H1 (cell line): ENCODE measurements at regions not wholly inside any gene's neighbourhood (a gene's known extent, or its start where the extent isn't known, plus 50 kb on each side); places are given as distances from the start of the nearest gene placed in this dataset.

Source experiments
- CTCF ChIA-PET: fragments of 300-600 bp; sonication (Branson Sonifier 250); formaldehyde crosslinking; loops from one replicate; lab custom pipeline; 2021; ENCODE audit not compliant: partially characterized antibody; lab: Charles Lee
- POLR2A ChIA-PET: fragments of 300-600 bp; sonication (Branson Sonifier 250); formaldehyde crosslinking; loops from one replicate; lab custom pipeline; 2021; ENCODE audit warnings: inconsistent platforms; ENCODE audit not compliant: partially characterized antibody; lab: Charles Lee
- DNase-seq, 2 experiments: peaks; one replicate each; pipeline versions ENCODE4 v3.0.0 to v3.0.0-alpha.2; 2010 to 2022; ENCODE audit warnings: low spot score in 2 of 2, low read depth in 1 of 2, mixed read lengths in 1 of 2
- FAIRE-seq: peaks from 2 replicates; lab custom pipeline; 2011; peaks lifted over from hg19 to GRCh38; lab: Jason Lieb, UNC
- H2AFZ ChIP-seq: 2 replicates; pipeline ENCODE4 v1.8.1; 2012; ENCODE audit warnings: low read length, inconsistent platforms
- H2AK5ac ChIP-seq: 2 replicates; pipeline ENCODE4 v1.6.1; 2013; ENCODE audit warnings: low read depth, low read length
- H2BK120ac ChIP-seq: replicated peaks from 2 replicates; pipeline ENCODE3; 2013; ENCODE audit warnings: low read depth, low read length, inconsistent platforms
- H2BK12ac ChIP-seq: 2 replicates; pipeline ENCODE4 v1.6.1; 2013; ENCODE audit warnings: low read depth, low read length
- H2BK15ac ChIP-seq: 2 replicates; pipeline ENCODE4 v1.6.1; 2013; ENCODE audit warnings: low read length
- H2BK20ac ChIP-seq: 2 replicates; pipeline ENCODE4 v1.6.1; 2013; ENCODE audit warnings: low read length
- H2BK5ac ChIP-seq: 2 replicates; pipeline ENCODE4 v1.6.1; 2013; ENCODE audit warnings: low read depth, low read length
- H3K14ac ChIP-seq: 2 replicates; pipeline ENCODE4 v1.6.1; 2013; ENCODE audit warnings: inconsistent platforms; ENCODE audit not compliant: insufficient read length
- H3K18ac ChIP-seq: 2 replicates; pipeline ENCODE4 v1.6.1; 2013; ENCODE audit warnings: low read length; ENCODE audit errors: extremely low read depth
- H3K23ac ChIP-seq: 2 replicates; pipeline ENCODE4 v1.6.1; 2013; ENCODE audit warnings: inconsistent platforms; ENCODE audit not compliant: insufficient read length
- H3K23me2 ChIP-seq: 2 replicates; pipeline ENCODE4 v1.6.1; 2013; ENCODE audit warnings: low read depth, low read length
- H3K27ac ChIP-seq: 2 replicates; pipeline ENCODE4 v1.6.1; 2011; ENCODE audit warnings: low read depth, low read length, inconsistent platforms
- H3K27me3 ChIP-seq, 4 experiments: replicated peaks in 1 of 4; 1 replicate in 1 of 4; 2 replicates in 3 of 4; pipeline versions ENCODE4 v1.6.1 to v1.8.1; 2011 to 2013; ENCODE audit warnings: low read length in 3 of 4, mild to moderate bottlenecking in 3 of 4, inconsistent platforms in 2 of 4, mixed read lengths in 2 of 4, moderate library complexity in 1 of 4; ENCODE audit not compliant: control insufficient read depth in 3 of 4, insufficient read depth in 3 of 4; ENCODE audit errors: extremely low read depth in 1 of 4
- H3K36me3 ChIP-seq, 4 experiments: 2 replicates each; pipeline versions ENCODE4 v1.6.1 to v1.8.1; 2011 to 2013; ENCODE audit warnings: mild to moderate bottlenecking in 4 of 4, low read length in 3 of 4, moderate library complexity in 2 of 4, control low read depth in 1 of 4, inconsistent platforms in 1 of 4; ENCODE audit not compliant: insufficient read depth in 4 of 4, control insufficient read depth in 2 of 4
- H3K4ac ChIP-seq: replicated peaks from 2 replicates; pipeline ENCODE3; 2013; ENCODE audit warnings: low read length, low read depth, mixed read lengths, inconsistent platforms; ENCODE audit not compliant: insufficient read length
- H3K4me1 ChIP-seq, 4 experiments: replicated peaks in 1 of 4; 1 replicate in 1 of 4; 2 replicates in 3 of 4; pipeline versions ENCODE4 v1.6.1 to v1.8.1; 2011 to 2013; ENCODE audit warnings: low read length in 3 of 4, inconsistent platforms in 2 of 4, mixed read lengths in 1 of 4; ENCODE audit not compliant: insufficient read depth in 4 of 4, control insufficient read depth in 3 of 4
- H3K4me2 ChIP-seq, 2 experiments: 2 replicates each; pipeline versions ENCODE4 v1.6.1 to v1.8.1; 2011 to 2013; ENCODE audit warnings: low read depth in 2 of 2, low read length in 2 of 2, control low read depth in 1 of 2, inconsistent platforms in 1 of 2, mild to moderate bottlenecking in 1 of 2; ENCODE audit not compliant: insufficient read depth in 1 of 2
- H3K4me3 ChIP-seq, 4 experiments: fragments of 200-600, 300-600 bp in 1 of 4; sonication (generic), shearing (Covaris generic), sonication (Bioruptor Twin) in 1 of 4; 2 replicates each; pipeline versions ENCODE4 v1.5.1 to v1.8.1; 2011 to 2016; ENCODE audit warnings: low read length in 4 of 4, low read depth in 3 of 4, control low read depth in 2 of 4, inconsistent platforms in 2 of 4, mild to moderate bottlenecking in 2 of 4, mixed read lengths in 1 of 4, moderate library complexity in 1 of 4; ENCODE audit not compliant: insufficient read depth in 2 of 4; ENCODE audit errors: extremely low read depth in 1 of 4
- H3K56ac ChIP-seq: replicated peaks from 2 replicates; pipeline ENCODE3; 2013; ENCODE audit warnings: low read depth, mild to moderate bottlenecking, mixed read lengths, low read length, inconsistent platforms; ENCODE audit not compliant: insufficient read length
- H3K79me1 ChIP-seq: 2 replicates; pipeline ENCODE4 v1.6.1; 2013; ENCODE audit warnings: low read depth, low read length, control low read depth
- H3K79me2 ChIP-seq, 2 experiments: 2 replicates each; pipeline versions ENCODE4 v1.6.1 to v1.8.1; 2012 to 2013; ENCODE audit warnings: low read length in 2 of 2, mild to moderate bottlenecking in 2 of 2, inconsistent platforms in 1 of 2; ENCODE audit not compliant: insufficient read depth in 2 of 2, control insufficient read depth in 1 of 2
- H3K9ac ChIP-seq, 4 experiments: replicated peaks in 1 of 4; 1 replicate in 1 of 4; 2 replicates in 3 of 4; pipeline versions ENCODE4 v1.6.1 to v1.8.1; 2011 to 2013; ENCODE audit warnings: low read depth in 3 of 4, low read length in 3 of 4, control low read depth in 2 of 4, mild to moderate bottlenecking in 2 of 4, moderate library complexity in 2 of 4, inconsistent platforms in 1 of 4; ENCODE audit errors: extremely low read depth in 1 of 4
- H3K9me3 ChIP-seq, 2 experiments: 2 replicates each; pipeline versions ENCODE4 v1.6.1 to v1.8.1; 2012 to 2013; ENCODE audit warnings: mild to moderate bottlenecking in 2 of 2, moderate library complexity in 2 of 2, control low read depth in 1 of 2, inconsistent platforms in 1 of 2, low read depth in 1 of 2, low read length in 1 of 2, mixed read lengths in 1 of 2; ENCODE audit not compliant: insufficient read depth in 2 of 2
- H4K20me1 ChIP-seq, 2 experiments: replicated peaks in 1 of 2; 2 replicates each; pipeline versions ENCODE3 to v1.8.1; 2011 to 2013; ENCODE audit warnings: inconsistent platforms in 2 of 2, low read length in 2 of 2, mild to moderate bottlenecking in 1 of 2; ENCODE audit not compliant: insufficient read depth in 2 of 2, control insufficient read depth in 1 of 2
- H4K5ac ChIP-seq: 2 replicates; pipeline ENCODE4 v1.6.1; 2013; ENCODE audit warnings: low read length, low read depth, mixed read lengths, inconsistent platforms; ENCODE audit not compliant: insufficient read length
- H4K8ac ChIP-seq: 2 replicates; pipeline ENCODE4 v1.8.0; 2013; ENCODE audit warnings: mild to moderate bottlenecking, moderate library complexity, low read length, inconsistent platforms; ENCODE audit not compliant: insufficient read depth; ENCODE audit errors: extremely low read depth
- H4K91ac ChIP-seq: replicated peaks from 2 replicates; pipeline ENCODE3; 2013; ENCODE audit warnings: low read length, mixed read lengths, inconsistent platforms; ENCODE audit not compliant: insufficient read length
- BACH1 ChIP-seq: IDR thresholded peaks from 2 replicates; pipeline ENCODE4 v1.6.1; 2012; ENCODE audit warnings: low read length, improper control_type of control experiment
- BCL11A ChIP-seq, 2 experiments: IDR thresholded peaks; one replicate each; pipeline ENCODE4 v1.6.1; 2011; ENCODE audit warnings: low read depth in 2 of 2, low read length in 2 of 2, mild to moderate bottlenecking in 2 of 2
- EZH2 ChIP-seq: fragments of 200-600 bp; sonication (generic); IDR thresholded peaks from 2 replicates; pipeline ENCODE4 v1.7.1; 2012; ENCODE audit warnings: low read depth, mild to moderate bottlenecking, moderate library complexity, low read length, inconsistent platforms; ENCODE audit not compliant: severe bottlenecking
- GABPA ChIP-seq: IDR thresholded peaks from 2 replicates; pipeline ENCODE4 v1.6.1; 2011; ENCODE audit warnings: mild to moderate bottlenecking, low read length, moderate library complexity, borderline replicate concordance; ENCODE audit not compliant: insufficient read depth
- JUN ChIP-seq: IDR thresholded peaks from 2 replicates; pipeline ENCODE4 v1.6.1; 2011; ENCODE audit warnings: low read depth, mild to moderate bottlenecking, improper control_type of control experiment, low read length
- MAFK ChIP-seq: IDR thresholded peaks from 2 replicates; pipeline ENCODE4 v1.6.1; 2012; ENCODE audit warnings: low read depth, mild to moderate bottlenecking, improper control_type of control experiment, low read length
- MAX ChIP-seq: IDR thresholded peaks from 2 replicates; pipeline ENCODE4 v1.6.1; 2012; ENCODE audit warnings: inconsistent platforms
- NANOG ChIP-seq: IDR thresholded peaks from 2 replicates; pipeline ENCODE4 v1.6.1; 2011; ENCODE audit warnings: low read length, low read depth, mild to moderate bottlenecking, inconsistent platforms; ENCODE audit not compliant: insufficient read depth, poor library complexity, severe bottlenecking
- POLR2AphosphoS5 ChIP-seq: IDR thresholded peaks from 2 replicates; pipeline ENCODE4 v1.6.1; 2011; ENCODE audit warnings: low read depth, low read length
- RXRA ChIP-seq: IDR thresholded peaks from 2 replicates; pipeline ENCODE4 v1.6.1; 2011; ENCODE audit warnings: low read depth, mild to moderate bottlenecking, low read length, moderate library complexity; ENCODE audit not compliant: insufficient read depth
- SAP30 ChIP-seq: fragments of 300-600 bp; sonication (generic); IDR thresholded peaks from 2 replicates; pipeline ENCODE4 v1.7.1; 2012; ENCODE audit warnings: low read length, moderate library complexity, mild to moderate bottlenecking, inconsistent platforms; ENCODE audit not compliant: insufficient read depth, insufficient replicate concordance
- SIX5 ChIP-seq: IDR thresholded peaks from 2 replicates; pipeline ENCODE4 v1.6.1; 2011; ENCODE audit warnings: mild to moderate bottlenecking, low read depth, low read length
- SRF ChIP-seq: IDR thresholded peaks from 2 replicates; pipeline ENCODE4 v1.6.1; 2011; ENCODE audit warnings: mild to moderate bottlenecking, low read depth, low read length, moderate library complexity
- TAF7 ChIP-seq: optimal IDR thresholded peaks from 2 replicates; pipeline ENCODE3; 2011; ENCODE audit warnings: low read depth, mild to moderate bottlenecking, inconsistent platforms, low read length, moderate library complexity, borderline replicate concordance
- YY1 ChIP-seq: IDR thresholded peaks from 2 replicates; pipeline ENCODE4 v1.6.1; 2011; ENCODE audit warnings: low read depth, mild to moderate bottlenecking, low read length
- WGBS, 2 experiments: shearing (Covaris generic) in 1 of 2; methylation state at CpG; one replicate each; pipeline versions ENCODE4 v1.1.6 to v1.1.7; 2013 to 2015; ENCODE audit warnings: low lambda C conversion rate in 2 of 2, mixed read lengths in 2 of 2, inconsistent platforms in 1 of 2, low coverage in 1 of 2, missing lambda C conversion rate in 1 of 2; ENCODE audit not compliant: insufficient replicate concordance in 2 of 2, insufficient coverage in 1 of 2, insufficient read length in 1 of 2; ENCODE audit errors: extremely low coverage in 1 of 2, missing lambda C conversion rate in 1 of 2; 5-methylcytosine and 5-hydroxymethylcytosine counted together

GRCh38 chrX:83004012-83004411, 504.1 kb upstream of the POU3F4 start:
- Histone ChIP-seq H4K20me1 (no peaks in the 10 kb centered on the region), H3K14ac (no peak overlapping the region), H3K27ac (no peak overlapping the region), H3K4me1 (no peaks in the 10 kb centered on the region), H3K4ac (no peak overlapping the region), H2AFZ (no peak overlapping the region), H3K56ac (no peak overlapping the region), H2BK5ac (no peak overlapping the region), H2BK120ac (no peak overlapping the region), H3K23me2 (no peaks in the 10 kb centered on the region), H3K4me3 (no peak overlapping the region), H3K79me1 (no peaks in the 10 kb centered on the region), H2BK12ac (no peak overlapping the region), H3K36me3 (no peaks in the 10 kb centered on the region), H3K9ac (no peak overlapping the region), H3K23ac (no peak overlapping the region), H2BK15ac (no peak overlapping the region), H3K18ac (no peak overlapping the region), H2AK5ac (no peak overlapping the region), H3K9me3 (no peaks in the 10 kb centered on the region), H4K91ac (no peak overlapping the region), H4K8ac (no peak overlapping the region), H3K4me2 (no peak overlapping the region), H2BK20ac (no peak overlapping the region), H4K5ac (no peak overlapping the region), H3K79me2 (no peaks in the 10 kb centered on the region), H3K27me3 (no peaks in the 10 kb centered on the region)
- POLR2A ChIA-PET, result interaction anchor here (0.7 kb wide), 1 partner anchor 499 kb away, joined by 3 read pairs; no protein-coding TSS in a partner anchor
- no peak for FAIRE-seq
- DNase-seq, result no peak
- CTCF ChIA-PET, result no interaction called here
- WGBS, 2 experiments, result 100% methylated on average over 1 of the region's 1 CpG
- TF ChIP-seq MAX (no peak), POLR2AphosphoS5 (no peak), SIX5 (no peak), SAP30 (no peak), SRF (no peak), EZH2 (no peak), GABPA (no peak), JUN (no peak), NANOG (no peak), TAF7 (no peak), YY1 (no peak), RXRA (no peak), BCL11A (IDR thresholded peaks at IDR 0.05; ENCODE audit: low read depth in 2 of 2, low read length in 2 of 2) (no peak), BACH1 (no peak), MAFK (no peak)
